ENCODE measurements at regions not wholly inside any gene's neighbourhood (a gene's known extent, or its start where the extent isn't known, plus 50 kb on each side); places are given as distances from the start of the nearest gene placed in this dataset.

- no peak for TF ChIP-seq CTCF (IDR thresholded peaks at IDR 0.05)
- no peaks in the 10 kb centered on the region for H3K36me3 Mint-ChIP-seq (ENCODE audit: unreplicated experiment)
- DNase-seq (ENCODE audit: extremely low spot score, unreplicated experiment) = no peak
- H3K9me3 Mint-ChIP-seq (ENCODE audit: unreplicated experiment) = no peaks in the 10 kb centered on the region
- no peak overlapping the region for H3K4me3 Mint-ChIP-seq (ENCODE audit: unreplicated experiment)
- no peaks in the 10 kb centered on the region for H3K27me3 Mint-ChIP-seq (ENCODE audit: unreplicated experiment)
- H3K27ac Mint-ChIP-seq (ENCODE audit: unreplicated experiment) = no peak overlapping the region
- no peaks in the 10 kb centered on the region for H3K4me1 Mint-ChIP-seq (ENCODE audit: unreplicated experiment)
Measured at GRCh38 chr1:11590395-11590794, 63.8 kb downstream of the FBXO2 start.

Measured in osteocyte (in vitro differentiated cells).